DMS53 treated with DMSO at 0.1 percent for 48 hours (cell line): ENCODE measurements at regions not wholly inside any gene's neighbourhood (a gene's known extent, or its start where the extent isn't known, plus 50 kb on each side); places are given as distances from the start of the nearest gene placed in this dataset.

ENCODE experiments used
- DNase-seq: peaks from one replicate; lab custom pipeline; 2025; ENCODE audit not compliant: unreplicated experiment; lab: John Stamatoyannopoulos, UW

DNA sequence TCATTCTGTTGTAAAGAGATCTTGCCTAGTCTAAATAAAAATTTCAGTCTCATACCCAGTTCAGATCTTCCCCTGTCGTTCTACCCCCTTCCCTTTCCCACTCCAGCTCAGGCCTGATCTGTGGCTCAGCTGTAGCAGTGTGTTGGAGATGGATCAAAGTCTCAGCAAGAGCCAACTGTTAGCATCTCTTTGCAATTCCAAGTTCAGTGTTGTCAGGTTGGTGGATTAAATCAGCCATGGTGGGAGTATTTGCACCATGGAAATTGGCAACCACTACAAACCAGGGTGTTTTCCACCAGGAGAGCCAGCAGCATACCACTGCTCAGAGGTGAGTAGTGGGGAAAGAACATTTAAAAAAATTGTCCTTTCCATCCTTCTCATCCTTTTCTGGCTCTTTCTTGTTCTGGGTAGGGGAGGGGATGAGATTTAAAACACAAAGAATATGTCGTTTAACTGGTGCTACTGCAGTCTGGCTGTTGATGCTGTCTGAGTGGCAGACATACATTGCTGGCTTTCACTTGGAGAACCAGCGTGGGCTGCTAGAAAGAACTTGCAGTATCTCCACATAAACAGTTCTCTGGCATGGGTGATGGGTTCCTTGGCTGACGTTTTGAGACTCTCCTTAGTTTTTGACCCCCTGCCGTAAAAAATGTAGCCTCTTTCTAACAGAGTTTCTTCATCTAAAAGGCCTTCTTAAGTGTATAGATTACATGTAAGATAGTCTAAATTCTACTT, 514.1 kb downstream of the RAB38 start:
- DNase-seq: no peak

- DNase-seq: no peak
Measured at GRCh38 chr11:87659807-87660206, 515.4 kb downstream of the RAB38 start.

GRCh38 chr11:87645626-87646025, 529.6 kb downstream of the RAB38 start:
- DNase-seq: no peak

- no peak for DNase-seq
Measured at GRCh38 chr11:87639753-87640364, 535.4 kb downstream of the RAB38 start.

DNA sequence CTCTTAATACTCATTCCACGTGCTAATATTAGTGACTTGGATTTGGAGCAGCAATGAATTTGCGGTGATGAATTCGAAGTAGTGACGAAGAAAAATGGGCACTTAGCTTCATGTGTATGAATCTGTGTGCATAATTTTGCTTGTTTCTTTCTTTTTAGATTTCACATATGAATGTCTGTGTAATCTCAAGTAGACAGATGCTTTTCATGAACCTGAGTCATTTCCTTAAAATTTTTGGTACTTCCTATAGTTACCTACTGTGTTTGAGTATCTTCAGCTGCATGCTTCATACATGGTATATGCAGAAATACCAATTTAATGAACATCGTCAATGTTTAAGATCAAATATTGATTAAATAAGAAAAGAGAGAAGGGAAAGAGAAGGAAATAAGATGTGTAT, 540.2 kb downstream of the RAB38 start:
- DNase-seq: no peak

GRCh38 chr11:87634331-87634730, 540.9 kb downstream of the RAB38 start:
- DNase-seq: no peak

GRCh38 chr11:87628957-87629356, 546.3 kb downstream of the RAB38 start:
- no peak for DNase-seq

DNA sequence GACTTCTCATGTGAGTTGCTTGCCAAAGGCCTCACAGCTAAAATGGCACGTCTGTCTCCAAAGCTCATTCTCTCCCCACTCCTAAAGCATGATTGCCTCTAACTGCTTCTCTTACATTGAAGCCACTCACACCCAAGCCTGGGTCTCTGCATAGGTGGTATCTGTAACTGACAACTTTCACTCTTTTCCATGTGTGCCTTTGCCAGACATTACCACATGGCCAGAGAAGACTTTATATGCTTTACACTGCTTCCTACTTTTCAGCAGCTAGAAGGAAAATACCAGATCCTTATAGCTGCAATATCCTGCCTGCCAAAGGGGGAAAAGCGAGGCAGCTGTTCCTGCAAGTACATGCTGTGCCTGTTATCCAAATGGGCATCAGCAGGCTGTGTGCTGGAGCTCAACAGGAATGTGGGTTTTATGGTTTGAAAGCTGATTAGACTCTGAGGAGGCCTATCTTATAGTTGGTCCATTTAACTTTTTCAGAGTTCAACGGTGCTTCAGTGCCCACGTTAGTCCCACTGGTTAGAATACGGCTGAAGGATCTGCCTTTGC, 547.1 kb downstream of the RAB38 start:
- no peak for DNase-seq

DNA sequence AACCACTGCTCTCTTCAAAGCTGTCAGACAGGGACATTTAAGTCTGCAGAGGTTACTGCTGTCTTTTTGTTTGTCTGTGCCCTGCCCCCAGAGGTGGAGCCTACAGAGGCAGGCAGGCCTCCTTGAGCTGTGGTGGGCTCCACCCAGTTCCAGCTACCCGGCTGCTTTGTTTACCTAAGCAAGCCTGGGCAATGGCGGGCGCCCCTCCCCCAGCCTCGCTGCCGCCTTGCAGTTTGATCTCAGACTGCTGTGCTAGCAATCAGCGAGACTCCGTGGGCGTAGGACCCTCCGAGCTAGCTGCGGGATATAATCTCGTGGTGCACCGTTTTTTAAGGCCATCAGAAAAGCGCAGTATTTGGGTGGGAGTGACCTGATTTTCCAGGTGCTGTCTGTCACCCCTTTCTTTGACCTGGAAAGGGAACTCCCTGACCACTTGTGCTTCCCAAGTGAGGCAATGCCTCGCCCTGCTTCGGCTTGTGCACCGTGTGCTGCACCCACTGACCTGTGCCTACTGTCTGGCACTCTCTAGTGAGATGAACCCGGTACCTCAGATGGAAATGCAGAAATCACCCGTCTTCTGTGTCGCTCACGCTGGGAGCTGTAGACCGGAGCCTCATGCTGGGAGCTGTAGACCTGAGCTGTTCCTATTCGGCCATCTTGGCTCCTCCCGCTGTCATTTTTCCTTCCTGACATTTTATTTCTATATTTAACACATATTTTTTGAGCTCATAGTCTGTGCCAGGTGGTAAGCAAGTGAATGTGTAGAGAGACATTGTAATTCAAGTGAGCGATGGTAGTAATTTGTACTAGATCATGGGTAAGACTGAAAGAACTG, 551.5 kb downstream of the RAB38 start:
- peak; percentile 47 for DNase-seq

GRCh38 chr11:87616511-87616910, 558.7 kb downstream of the RAB38 start:
- no peak for DNase-seq

DNA sequence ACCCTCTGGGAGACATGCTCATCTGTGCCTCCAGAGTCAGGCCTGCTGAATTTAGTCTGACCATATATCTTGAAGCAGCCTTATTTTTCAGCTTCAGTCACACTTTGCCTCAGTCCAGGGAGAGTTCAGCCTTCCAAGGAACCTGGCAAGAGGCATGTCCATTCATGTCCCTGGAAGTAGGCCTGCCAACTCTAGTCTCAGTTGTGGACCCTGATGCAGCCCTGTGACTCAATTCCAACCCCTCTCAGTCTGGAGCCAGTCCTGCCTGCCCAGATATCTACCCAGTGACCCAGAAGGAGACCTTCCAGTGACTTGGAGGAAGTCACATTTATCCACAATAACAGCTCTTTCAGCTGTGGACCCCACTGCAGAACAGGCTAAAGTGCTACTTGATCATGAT, 566.6 kb downstream of the TMEM135 start:
- DNase-seq: no peak

DNA sequence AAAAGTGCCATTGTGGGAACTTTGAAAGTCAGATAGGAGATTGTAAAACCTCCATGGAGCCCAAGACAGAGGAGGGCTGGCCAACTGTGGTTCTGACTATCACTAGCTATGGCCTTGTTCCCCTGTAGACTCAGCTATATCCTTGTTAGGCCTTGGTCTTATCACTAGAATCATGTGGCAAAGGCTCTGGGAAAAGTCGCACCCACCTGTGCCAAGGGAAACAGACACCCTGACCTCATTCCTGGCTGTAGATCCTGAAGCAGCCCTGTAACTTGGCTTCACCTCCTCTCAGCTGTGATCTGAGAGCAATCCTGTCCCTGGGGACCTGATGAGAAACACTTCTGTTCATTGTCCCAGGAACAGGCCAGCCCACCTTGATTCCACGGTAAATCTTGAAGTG, 566.2 kb downstream of the TMEM135 start:
- no peak for DNase-seq

DNA sequence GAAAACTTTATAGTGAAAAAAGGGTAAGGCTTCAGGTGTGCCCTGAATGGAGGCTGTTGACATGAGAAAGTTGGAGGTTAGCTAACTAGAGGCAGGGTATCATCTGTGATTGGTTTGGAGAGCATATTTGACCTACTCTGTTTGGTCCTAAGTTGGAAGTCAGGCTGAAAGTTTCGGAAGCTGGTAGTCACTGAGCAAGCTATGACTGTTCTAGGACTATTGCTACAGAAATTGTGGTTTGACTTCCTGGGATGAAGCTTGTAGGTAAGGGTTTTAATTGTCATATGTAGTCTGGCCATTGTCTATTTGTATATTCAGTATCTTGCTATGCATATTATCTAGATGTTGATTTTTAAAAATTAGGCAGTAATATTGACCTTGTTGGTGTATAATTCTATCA, 565.0 kb downstream of the TMEM135 start:
- no peak for DNase-seq

GRCh38 chr11:87600938-87601337, 563.2 kb downstream of the TMEM135 start:
- DNase-seq: no peak

DNA sequence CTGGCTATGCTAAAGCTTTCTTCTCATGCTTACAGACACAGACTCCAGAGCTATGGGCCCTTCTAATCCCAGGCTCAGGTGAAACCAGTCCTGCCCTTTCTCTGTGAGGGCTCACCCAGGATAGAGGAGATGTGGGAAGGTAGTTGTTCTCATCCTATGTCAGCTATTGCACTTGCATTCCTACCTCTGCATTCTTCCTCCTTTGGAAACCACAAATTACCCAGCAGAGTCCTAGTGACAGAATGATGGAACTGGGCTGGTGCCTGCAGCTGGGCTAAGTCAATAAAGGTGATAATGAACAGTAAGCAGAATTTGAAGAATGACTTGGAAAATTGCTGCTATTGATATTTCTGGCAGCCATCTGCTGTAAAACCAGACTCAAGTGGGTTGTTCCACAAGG, 560.0 kb downstream of the TMEM135 start:
- DNase-seq: no peak

- DNase-seq: no peak
Measured at GRCh38 chr11:87596176-87596575, 558.4 kb downstream of the TMEM135 start.

DNA sequence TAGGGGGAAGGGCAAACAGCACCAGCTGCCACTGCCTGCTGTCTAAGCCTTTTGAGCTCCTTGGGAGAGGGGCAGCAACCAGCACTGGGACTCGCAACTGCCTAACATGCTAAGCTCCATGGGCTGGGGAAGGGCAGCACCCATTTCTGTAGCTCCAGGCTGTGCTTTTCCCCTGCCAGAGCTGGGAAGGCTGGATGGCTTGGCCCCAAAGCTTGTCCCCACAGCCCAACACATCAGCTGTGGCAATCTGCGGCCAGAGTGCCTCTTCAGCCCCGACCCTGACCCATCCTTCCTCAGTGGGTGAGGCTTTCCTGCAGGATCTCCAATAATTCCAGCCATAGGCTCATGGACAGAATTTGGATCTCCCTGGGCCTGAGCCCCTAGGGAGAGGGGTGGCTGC, 551.3 kb downstream of the TMEM135 start:
- DNase-seq: no peak

GRCh38 chr11:87585613-87586012, 547.9 kb downstream of the TMEM135 start:
- DNase-seq: peak; percentile 58

DNA sequence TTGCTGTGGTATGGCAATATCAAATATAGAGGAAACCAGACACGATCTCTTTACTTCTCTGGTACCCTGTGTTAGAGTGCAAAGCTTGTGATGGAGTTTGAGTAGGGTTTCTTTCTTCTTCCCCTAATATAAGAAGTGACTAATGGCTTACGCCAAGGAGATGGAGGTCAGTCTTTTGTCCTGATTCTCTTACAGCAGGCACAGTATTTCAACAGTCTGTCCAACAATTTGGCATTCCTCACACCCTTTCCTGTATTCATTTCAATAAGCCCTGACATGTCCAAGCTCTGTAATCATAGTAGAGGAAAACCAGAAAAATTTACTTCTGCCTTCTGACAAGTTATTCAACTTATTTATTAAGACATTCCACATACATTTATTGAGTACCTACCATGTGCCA, 546.2 kb downstream of the TMEM135 start:
- DNase-seq: no peak

- no peak for DNase-seq
Measured at GRCh38 chr11:87575088-87575487, 537.4 kb downstream of the TMEM135 start.

- no peak for DNase-seq
Measured at GRCh38 chr11:87574193-87574592, 536.5 kb downstream of the TMEM135 start.

DNA sequence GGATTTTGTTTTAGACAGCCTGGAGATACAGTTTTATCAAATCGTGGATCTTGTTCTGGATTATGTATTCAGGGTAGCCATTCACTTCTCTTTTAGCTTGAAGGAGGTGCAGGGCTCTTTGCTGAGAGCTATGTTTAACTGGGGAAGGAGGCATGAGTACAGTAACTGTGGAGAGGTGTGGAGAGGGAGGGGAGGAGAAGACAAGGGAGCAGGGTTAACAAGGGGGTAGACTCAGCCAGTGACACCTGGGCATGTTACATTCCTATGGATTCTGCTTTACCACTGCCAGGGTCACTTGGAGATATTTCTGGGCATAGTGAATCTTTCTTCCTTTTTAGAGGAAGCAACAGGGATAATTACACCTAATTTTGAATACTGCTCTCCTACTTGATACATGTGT, 536.0 kb downstream of the TMEM135 start:
- no peak for DNase-seq
